NCI-H2171 treated with DMSO at 0.1 percent for 48 hours (cell line): ENCODE measurements at regions not wholly inside any gene's neighbourhood (a gene's known extent, or its start where the extent isn't known, plus 50 kb on each side); places are given as distances from the start of the nearest gene placed in this dataset.
A peak's percentile ranks its signal among the peaks of the same experiment; 100 is the strongest.
"Not testable (repeated sequence)": the region's sequence is repeated elsewhere in the genome, so short reads cannot be mapped to it uniquely, and the experiment has no call there.

Experiments
- DNase-seq: peaks from one replicate; lab custom pipeline; 2025; lab: John Stamatoyannopoulos, UW

DNA sequence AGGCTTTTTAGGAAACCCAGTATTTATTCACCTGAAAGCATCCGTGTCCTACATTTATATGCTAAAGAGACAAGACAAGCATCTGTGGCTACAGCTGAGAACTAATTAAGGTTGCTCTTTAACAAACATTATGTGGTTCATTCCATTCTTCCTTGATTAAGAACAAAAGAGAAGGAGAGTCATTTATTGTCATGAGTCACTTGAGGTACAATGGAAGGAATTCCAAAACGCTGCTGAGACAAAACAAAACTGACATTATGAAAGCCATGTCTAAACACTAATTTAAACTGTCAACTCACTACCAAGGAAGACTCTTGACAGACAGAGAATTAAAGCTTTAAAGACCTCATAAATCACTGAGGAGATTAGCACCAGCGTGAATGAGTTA is 214.4 kb downstream of the BMP4 start:
- no peak for DNase-seq

DNA sequence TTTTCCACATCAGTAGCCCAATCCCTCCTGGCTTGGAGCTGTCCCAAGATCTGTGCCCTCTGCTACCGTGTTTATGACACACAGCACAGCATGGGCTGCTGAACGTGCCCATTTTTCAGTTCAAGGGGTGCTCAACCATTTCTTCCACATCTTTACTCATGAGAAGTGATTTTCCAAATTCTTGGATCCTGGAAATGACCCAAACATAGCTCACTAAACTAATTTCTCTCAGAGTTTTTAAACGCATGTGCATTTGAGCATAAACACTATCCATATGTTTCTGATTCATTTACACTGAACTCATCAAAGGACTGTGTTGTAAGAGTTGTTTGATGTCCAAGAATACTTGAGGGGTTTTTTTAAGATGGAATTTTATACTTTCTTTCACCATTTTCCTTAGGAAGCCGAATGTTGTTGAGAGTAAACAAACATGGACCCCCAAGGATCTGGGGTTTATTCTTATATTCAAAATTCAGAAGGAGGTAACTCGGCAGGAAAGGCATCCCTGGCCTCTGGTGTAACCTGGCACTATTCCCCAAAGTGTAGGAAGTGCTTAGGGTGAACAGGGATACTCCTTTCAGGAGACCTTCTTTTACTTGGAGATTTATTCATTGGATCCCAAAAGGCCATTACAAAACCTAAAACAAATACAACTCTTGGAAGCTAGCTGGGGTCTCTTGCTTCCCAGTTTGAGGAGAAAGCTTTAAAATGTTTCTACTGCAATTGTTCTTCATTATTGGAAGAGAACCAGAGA is 215.0 kb downstream of the BMP4 start:
- peak; percentile 34 for DNase-seq

DNA sequence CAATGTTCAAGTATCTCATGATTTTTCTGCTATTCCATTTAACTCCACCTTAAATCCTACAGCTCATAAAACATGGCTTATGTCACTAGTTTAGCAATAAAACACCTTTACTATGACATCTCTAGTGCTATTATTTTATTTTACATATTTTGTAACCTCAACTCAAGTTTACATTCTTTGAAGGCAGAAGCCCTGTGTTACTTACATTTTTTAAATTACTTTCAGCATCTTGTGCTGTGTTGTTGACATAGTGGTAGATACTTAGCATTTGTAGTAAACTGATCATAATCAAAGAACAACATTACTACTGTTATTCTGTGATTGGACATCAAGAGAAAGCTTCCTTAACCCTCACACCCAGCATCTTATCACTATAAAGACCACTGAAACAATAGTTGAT is 216.1 kb downstream of the BMP4 start:
- DNase-seq: no peak

DNA sequence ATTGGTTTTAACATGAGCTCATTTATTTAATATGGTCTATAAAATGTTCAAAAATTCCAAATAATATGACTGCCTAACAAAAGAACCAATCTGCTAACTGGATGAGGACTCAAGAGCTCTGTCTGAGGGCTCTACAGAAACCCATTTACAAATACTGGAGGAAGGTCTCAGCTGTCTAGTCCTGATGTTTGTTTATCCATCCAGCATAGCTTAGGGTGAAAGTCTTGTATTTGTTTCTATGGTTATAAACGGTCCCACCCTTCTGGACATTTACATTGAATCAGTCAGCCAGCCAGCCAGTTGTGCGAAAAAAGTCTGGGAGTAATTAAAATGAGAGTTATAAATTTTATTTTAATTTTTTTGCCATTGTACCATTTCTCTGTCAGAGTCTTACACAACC is 220.7 kb downstream of the BMP4 start:
- no peak for DNase-seq

DNA sequence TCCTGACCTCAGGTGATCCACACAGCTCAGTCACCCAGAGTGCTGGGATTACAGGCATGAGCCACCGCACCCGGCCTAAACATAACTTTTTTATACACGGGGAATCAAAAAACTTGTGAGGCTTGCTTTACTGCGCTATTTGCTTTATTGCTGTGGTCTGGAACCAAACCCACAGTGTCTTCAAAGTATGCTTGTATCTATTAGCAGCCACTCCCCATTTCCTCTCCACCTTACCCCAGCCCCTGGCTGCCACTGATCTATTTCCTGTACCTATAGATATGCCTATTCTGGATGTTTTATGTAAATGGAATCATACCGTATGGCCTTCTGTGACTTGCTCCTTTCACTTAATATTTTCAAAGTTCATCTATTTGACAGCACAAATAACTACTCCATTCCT is 233.4 kb downstream of the BMP4 start:
- no peak for DNase-seq

DNA sequence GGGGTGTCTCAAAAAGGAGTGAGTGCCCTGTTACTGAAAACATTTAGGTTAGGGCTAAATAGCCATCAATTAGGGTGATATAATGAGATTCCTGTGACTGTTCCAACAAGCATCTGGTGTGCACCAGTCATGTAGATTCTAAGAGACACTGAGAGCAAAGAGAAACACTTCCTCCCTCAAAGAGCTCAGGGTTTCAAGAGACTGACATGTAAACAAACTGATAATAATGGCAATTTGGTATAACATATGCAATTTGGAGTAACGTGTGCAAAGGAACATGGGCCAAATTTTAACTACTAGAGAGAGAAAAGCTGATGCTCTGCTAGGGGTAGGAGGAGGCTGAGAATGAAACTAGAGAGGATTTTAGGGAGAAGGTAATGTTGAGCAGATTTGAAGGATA is 237.1 kb downstream of the BMP4 start:
- no peak for DNase-seq

DNA sequence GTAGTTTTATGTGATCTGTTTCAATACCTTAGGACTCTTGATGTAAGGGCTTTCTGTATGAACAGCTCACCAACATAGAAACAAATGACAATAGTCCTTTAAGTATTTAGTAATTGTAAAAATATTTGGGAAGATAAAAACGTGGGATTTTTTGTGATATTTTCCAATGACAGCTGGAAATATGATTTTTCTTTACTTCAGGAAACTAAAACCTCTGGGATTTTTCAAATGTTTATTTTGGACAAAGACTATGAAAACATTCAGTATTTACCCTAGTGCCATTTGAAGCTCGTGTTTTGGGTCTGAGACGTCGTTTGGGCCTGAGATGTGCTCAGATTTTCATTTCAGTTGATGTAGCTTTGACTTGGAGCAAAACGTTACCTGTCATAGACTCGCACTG is 240.0 kb downstream of the BMP4 start:
- DNase-seq: no peak

DNA sequence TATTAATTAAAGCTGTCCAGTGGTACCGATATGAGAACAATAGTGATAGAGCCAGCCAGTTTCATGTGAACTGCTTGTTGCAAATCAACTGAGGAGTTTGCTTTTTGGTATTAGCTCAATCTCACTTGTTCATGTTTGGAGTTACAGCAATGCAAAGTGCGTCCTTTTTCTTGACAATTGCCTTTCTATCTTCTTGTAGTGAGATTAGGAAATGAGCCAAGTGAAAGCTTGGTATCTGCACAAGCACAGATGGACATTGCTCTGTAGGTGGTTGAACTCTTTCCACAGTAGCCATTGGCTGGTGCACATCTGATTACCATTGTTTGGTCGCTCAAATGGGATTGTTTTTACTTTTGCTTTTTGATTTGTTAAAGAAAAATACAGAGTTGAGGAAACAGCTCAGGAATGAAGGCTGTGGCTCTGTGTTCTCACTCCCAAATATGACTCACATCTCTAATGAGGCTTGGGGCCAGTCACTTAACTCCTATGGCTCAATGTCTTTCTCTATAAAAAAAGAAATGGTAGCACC is 241.4 kb downstream of the BMP4 start:
- DNase-seq: no peak

DNA sequence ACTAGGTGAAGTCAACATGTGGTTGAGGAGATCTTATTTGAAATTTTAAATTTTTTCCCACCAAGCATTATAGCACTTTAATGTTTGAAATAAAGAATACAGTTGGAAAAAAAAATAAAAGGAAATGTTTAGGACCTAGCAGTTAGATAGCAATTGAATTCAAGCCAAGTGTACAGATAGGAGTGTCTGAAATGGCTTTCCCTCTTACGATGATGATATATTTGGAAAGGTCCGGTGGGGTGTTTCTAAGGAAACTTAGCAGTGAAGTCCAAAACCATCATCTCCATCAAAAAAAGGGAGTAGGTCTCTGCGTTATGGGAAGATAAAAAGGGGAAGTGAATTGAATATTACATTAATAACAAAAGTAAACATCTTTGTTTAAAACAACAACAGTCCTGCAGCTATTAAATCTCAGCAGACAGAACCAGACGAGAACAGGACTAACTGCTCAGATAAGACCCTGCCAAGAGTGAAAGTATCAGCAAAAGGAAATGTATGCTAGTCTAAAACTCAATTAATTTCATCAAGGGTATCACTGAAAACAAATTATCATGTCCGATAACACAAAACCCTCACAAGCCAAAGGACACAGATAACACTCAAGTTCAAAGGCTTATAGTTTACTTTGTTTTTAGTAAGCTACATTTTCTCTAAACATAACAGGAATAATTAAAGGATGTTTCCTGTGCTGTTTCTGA is 242.0 kb downstream of the BMP4 start:
- no peak for DNase-seq

DNA sequence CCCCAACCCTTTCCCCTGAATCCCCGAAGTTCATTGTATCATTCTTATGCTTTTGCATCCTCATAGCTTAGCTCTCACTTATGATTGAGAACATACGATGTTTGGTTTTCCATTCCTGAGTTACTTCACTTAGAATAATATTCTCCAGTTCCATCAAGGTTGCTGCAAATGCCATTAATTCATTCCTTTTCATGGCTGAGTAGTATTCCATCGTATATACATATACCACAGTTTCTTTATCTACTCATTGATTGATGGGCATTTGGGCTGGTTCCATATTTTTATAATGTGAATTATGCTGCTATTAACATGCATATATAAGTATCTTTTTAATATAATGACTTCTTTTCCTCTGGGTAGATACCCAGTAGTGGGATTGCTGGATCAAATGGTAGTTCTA is 243.7 kb downstream of the BMP4 start:
- DNase-seq: not testable (repeated sequence)

DNA sequence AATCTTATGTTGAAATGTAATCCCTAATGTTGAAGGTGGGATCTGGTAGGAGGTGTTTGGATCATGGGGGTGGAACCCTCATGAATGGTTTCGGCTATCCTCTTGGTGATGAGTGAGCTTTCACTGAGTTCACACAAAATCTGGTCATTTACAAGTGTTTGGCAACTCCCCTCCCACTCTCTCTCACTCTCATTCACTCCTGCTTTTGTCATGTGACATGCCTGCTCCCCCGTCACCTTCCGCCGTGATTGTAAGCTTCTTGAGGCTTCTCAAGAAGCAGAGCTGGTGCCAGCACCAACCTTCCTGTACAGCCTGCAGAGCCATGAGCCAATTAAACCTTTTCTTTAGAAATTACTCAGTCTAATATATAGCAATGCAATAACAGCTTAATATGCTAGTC is 245.4 kb downstream of the BMP4 start:
- DNase-seq: no peak

DNA sequence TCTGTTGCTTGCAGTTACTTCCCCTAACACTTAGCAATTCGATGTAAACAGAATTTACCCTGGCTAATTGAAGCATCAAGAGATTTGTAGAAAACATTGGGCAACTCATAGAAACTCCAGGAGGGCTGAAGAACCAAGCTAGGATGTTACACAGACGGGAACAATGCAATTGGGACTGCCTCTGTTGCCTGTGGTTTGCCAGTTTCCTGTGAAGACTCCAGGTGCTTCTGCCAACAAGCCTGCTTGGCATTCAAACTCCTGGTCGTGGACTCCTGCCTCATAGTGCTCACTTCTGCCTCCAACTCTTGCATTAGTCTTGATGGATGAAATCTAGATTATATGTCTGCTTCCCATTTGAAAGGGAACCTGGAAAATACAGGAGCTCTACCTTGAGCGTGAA is 246.0 kb downstream of the BMP4 start:
- DNase-seq: no peak

DNA sequence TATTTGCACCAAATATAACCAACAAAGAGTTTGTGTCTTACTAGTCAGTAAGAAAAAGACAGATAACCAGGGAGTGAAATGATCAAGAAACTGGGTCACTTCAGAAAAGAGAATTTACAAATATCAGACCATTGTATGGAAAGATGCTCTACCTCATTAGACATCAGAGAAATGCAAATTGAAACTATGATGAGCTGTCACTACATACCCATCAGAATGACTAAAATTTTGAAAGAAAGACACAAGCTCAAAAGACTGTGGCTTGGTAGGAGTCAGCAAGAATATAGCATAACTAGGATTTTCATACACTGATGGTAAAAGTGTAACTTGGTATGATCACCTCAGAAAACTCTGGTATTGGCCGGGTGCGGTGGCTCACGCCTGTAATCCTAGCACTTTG is 247.2 kb downstream of the BMP4 start:
- DNase-seq: no peak

DNA sequence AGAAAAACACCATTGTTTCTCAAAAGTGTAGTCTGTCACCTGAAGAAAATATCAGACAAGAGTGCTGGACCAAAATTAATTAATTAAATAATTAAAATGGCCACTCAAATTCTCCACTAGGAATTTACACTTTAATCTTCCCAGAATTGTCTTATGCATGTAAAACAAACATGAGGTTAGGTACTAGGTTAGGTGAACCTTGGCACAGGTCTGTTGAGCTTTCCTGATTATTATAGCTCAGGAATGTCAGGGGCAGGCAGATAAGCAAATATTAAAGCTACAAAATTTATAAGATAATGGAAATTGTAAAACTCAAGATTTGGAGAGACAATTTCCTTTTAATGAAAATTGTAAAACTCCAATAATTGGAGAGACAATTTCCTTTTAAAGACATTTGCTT is 253.2 kb downstream of the BMP4 start:
- no peak for DNase-seq

DNA sequence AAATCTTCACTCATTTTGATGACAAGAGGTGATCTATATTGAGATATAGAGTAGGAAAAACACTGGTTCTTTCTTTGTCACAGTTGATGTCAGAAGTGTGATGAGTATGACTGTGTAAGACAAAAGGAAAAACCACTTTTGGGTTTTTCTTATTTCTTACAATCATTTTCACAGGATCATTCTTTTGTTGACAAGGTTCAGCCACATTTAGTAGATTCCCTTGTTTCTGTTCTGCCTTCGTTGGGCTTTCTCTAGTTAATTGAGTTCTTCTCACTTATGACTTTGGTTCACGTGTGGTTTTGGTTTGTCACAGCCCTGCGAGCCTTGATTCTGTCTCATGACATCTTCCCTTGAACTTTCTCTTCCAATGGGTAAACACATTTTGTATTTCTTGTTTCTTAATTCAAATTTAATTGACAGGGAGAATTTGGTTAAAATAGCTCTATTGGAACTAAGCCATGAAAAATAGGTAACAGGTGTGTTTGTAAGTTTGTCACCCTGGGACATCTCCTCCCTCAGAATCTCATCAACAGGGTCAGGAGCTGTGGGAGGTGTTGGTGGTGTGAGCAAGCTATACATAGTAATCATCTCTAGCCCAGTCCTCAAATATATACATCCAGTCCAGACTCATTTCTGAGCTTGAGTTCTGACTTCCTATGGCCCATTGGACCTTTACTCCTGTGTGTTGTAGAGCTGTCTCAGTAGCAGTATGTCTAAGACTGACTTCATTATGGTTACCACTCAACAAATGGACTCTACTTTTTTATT is 255.3 kb downstream of the BMP4 start:
- no peak for DNase-seq

DNA sequence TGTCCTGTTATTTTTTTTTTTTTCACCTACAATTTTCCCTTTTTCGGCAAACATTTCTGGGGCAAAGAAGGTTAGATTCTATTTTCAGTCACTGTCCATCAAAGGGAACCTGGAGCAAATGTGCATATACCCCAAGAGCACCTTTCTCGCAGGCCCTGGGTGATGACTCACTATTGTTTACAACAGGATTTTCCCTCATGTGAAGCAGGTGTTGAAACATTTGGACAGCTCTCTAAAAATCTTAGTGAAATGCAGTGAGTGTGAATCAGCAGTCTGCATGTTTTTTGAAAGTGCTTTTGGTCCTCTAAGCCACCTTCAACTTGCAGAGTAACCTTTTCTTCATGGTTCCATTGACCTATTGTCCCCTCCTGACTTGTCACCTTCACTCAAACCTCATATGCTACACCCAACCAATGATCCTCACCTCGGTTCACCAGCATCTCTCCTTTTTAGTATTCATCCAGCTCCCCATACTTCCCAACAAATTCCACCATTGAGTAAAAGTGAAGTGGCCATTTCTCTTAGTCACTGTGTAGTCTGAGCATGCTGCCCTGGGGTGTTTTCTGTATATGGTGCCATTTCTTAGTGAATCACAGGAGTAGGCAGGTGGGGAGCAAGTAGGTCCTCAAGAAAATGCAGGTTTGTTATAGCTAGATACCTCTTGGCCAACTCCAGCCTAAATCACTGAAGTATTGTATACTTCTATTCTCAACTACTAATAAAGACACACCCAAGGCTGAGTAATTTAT is 260.2 kb downstream of the BMP4 start:
- DNase-seq: no peak

DNA sequence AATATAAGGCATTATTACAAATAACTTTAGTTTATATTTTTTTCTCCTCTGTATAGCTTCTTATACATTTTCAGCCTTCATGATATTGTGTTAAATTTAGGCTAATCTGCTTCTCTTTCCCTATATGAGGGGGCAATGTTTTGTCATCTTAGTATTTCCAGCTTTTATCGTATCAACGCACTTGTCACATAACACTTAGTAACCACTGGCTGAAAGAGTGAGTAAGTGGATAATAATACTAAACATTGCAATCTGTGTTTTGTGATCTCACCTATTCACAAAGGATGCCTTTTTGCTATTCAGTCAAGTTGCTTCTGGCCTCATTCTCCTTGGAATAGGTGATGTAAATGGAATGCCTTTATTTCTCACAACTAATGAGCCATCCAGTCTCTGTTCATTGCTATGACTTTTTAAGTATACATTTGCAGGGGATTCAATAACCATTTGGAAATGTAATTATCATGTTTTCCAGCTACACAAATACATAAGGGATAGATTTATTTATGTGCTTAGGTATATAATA is 260.9 kb downstream of the BMP4 start:
- DNase-seq: no peak

DNA sequence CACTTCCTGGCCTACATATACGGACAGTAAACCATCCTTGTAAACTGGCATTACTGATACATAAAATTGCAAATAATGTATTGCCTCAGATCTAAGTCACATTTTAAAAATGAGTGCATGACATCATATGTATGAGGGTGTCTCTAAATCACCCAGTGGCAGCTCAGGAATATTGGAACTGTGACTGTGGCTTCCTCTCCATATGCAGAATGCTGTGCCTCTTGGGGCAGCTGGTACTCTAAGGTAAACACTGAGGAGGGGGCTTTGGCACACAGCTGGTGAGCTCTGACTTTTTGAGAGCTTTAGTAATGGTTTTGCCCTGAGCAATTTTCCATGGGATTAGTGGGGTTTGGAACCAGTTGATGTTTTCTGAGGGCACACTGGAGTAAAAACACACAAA is 263.7 kb downstream of the BMP4 start:
- DNase-seq: no peak

DNA sequence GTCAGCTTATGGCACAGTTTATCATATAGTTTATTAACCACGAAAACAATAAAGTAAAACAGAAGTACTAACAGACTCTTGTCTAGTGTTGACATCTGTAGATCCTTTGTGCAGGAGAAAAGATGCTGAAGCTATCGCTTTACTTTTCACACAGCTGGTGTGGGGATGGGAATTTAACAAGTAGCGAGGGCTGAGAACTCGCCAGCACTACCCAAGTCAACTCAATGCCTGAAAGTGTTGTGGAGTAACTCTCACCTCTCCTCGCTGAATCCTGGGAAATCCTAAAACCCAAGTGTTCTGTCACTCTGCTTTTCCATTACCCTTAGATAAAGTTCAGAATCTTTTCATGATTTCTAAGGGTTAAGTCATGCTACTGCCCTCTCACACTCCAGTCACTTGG is 264.2 kb downstream of the BMP4 start:
- DNase-seq: no peak

DNA sequence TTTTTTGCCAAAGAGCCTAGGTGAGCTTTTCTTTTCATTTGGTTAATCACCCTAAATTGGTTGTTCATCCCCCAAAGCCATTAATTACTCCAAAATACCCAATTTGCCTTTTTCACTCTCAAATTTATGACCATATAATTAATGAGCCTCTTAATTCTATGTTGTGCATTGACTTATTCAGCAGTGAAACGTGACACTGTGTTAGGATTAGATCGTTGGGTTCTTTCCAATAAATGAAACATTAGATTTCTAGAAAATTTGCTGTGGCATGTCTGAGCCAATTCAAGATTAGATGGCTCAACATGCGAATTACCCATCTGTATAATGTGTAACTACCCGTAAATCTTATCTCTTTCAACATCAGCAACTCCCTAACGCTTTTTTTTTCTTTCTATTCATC is 273.4 kb downstream of the BMP4 start:
- DNase-seq: peak; percentile 69

DNA sequence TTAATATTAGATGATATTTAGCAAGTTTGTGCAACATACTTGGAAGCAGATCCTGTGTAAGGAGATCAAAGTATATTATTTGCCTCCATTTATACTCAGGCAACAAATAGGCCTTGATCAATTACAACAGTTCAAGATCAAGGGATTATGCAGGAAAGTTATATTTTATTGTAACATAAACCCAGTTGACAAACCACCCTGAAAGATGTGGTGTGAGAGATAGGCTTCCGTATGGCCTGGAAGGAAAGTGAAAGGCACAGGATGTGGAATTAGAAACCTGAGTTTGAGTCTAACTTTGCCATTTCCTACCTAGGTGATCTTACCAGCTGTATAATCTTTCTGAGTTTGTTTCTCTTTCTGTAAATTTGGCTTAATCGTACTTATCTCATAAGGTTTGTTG is 284.1 kb downstream of the BMP4 start:
- DNase-seq: no peak

DNA sequence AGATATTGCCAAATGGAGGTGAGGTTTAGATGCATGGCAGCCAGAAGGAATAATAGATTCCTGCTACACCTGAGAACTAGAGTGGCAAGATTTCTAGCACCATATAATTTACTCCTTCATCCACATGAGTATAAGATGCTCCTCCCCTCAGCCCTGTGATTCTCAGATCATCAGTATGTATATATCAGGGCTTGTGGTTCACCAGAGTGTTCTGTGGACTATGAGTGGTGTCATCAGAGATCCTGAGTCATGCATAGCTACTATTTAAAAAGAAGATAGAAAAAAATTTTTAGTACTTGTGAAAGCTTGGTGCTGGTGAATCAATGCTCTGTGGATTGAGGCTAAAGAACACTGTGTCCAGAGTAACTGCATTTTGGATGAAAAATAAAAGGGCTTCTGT is 285.9 kb downstream of the BMP4 start:
- no peak for DNase-seq
